HG03097 (cell line): ENCODE measurements at regions not wholly inside any gene's neighbourhood (a gene's known extent, or its start where the extent isn't known, plus 50 kb on each side); places are given as distances from the start of the nearest gene placed in this dataset.
"Not testable (repeated sequence)": the region's sequence is repeated elsewhere in the genome, so short reads cannot be mapped to it uniquely, and the experiment has no call there.

Source experiments
- ATAC-seq: cut with Tn5 transposase; IDR thresholded peaks from one replicate; pipeline ENCODE4 v1.9.1; 2021; ENCODE audit not compliant: unreplicated experiment, low FRiP score

- no peak for ATAC-seq
These were observed 1483.7 kb upstream of the ACO1 start for GRCh38 chr9:30900706-30901105.

GRCh38 chr9:30913331-30913730 is 1471.1 kb upstream of the ACO1 start:
- no peak for ATAC-seq

GRCh38 chr9:30915451-30915850 is 1469.0 kb upstream of the ACO1 start:
- ATAC-seq = no peak

- ATAC-seq = no peak
These were observed 1459.3 kb upstream of the ACO1 start for GRCh38 chr9:30925126-30925525.

- no peak for ATAC-seq
These were observed 1458.8 kb upstream of the ACO1 start for GRCh38 chr9:30925635-30926034.

GRCh38 chr9:30928045-30928444 is 1456.4 kb upstream of the ACO1 start:
- ATAC-seq = no peak

- no peak for ATAC-seq
These were observed 1452.2 kb upstream of the ACO1 start for GRCh38 chr9:30932226-30932625.

- no peak for ATAC-seq
These were observed 1448.7 kb upstream of the ACO1 start for GRCh38 chr9:30935730-30936129.

- no peak for ATAC-seq
These were observed 1447.3 kb upstream of the ACO1 start for GRCh38 chr9:30937106-30937505.

- not testable (repeated sequence) for ATAC-seq
These were observed 1441.6 kb upstream of the ACO1 start for GRCh38 chr9:30942852-30943251.

- no peak for ATAC-seq
These were observed 1440.8 kb upstream of the ACO1 start for GRCh38 chr9:30943446-30944224.

GRCh38 chr9:30944225-30944569 is 1440.2 kb upstream of the ACO1 start:
- ATAC-seq = no peak

- ATAC-seq = no peak
These were observed 1439.6 kb upstream of the ACO1 start for GRCh38 chr9:30944741-30945280.

- ATAC-seq = no peak
These were observed 1420.1 kb upstream of the ACO1 start for GRCh38 chr9:30964332-30964731.

- ATAC-seq = no peak
These were observed 1417.0 kb upstream of the ACO1 start for GRCh38 chr9:30967476-30967875.

GRCh38 chr9:30970186-30970585 is 1414.3 kb upstream of the ACO1 start:
- ATAC-seq = no peak

GRCh38 chr9:30970812-30971211 is 1413.6 kb upstream of the ACO1 start:
- ATAC-seq = no peak

- no peak for ATAC-seq
These were observed 1411.8 kb upstream of the ACO1 start for GRCh38 chr9:30972654-30973053.

- ATAC-seq = no peak
These were observed 1406.5 kb upstream of the ACO1 start for GRCh38 chr9:30977965-30978364.

- ATAC-seq = no peak
These were observed 1402.1 kb upstream of the ACO1 start for GRCh38 chr9:30982301-30982700.

- ATAC-seq = no peak
These were observed 1388.3 kb upstream of the ACO1 start for GRCh38 chr9:30995956-30996738.

GRCh38 chr9:30996761-30997160 is 1387.7 kb upstream of the ACO1 start:
- no peak for ATAC-seq
